ENCODE measurements at regions not wholly inside any gene's neighbourhood (a gene's known extent, or its start where the extent isn't known, plus 50 kb on each side); places are given as distances from the start of the nearest gene placed in this dataset.
A peak's percentile ranks its signal among the peaks of the same experiment; 100 is the strongest.

DNA sequence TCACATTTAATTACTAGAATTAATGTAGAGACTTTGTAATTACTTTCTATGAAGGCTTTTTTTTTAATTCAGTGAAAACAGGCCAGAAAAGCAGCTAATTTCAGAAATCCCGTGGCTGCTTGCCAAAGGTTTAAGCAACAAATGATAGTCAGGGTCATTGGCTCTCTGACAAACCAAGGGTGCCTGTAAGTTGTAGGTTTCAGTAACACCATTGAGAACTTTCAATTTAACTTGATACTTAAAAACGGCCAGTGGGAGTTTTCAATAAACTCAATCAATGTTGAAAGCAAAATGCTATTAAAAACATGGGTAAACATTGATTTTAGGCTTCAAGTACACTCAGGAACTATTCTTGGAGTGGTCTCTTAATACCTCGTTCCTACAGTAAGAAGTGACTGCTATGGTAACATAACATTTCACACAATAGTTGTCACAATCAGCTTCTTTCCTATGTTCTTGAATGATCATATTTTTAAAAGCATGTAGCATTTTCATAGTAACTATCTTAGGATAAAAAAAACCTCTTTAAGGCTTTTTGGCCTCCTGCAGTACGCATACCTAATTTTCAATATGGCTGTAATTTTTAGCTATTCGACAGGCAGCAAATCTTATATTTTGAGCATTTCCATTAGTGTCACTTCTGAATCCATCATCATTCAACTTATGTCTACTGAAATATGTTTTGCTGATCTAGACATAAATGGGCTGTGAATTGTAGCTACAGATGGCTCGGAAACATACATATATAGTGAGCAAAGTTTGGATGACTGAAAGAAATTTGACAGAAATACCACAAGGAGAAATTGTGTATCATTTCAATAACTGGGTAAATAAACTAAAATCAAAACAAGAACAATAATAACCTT lies 592.1 kb upstream of the GBE1 start:
- H3K4me3 ChIP-seq (ENCODE audit: control insufficient read depth, low read depth, low read length): no peak overlapping the region
- no peak for DNase-seq (ENCODE audit: low read depth)
- TF ChIP-seq, protein P1, sequence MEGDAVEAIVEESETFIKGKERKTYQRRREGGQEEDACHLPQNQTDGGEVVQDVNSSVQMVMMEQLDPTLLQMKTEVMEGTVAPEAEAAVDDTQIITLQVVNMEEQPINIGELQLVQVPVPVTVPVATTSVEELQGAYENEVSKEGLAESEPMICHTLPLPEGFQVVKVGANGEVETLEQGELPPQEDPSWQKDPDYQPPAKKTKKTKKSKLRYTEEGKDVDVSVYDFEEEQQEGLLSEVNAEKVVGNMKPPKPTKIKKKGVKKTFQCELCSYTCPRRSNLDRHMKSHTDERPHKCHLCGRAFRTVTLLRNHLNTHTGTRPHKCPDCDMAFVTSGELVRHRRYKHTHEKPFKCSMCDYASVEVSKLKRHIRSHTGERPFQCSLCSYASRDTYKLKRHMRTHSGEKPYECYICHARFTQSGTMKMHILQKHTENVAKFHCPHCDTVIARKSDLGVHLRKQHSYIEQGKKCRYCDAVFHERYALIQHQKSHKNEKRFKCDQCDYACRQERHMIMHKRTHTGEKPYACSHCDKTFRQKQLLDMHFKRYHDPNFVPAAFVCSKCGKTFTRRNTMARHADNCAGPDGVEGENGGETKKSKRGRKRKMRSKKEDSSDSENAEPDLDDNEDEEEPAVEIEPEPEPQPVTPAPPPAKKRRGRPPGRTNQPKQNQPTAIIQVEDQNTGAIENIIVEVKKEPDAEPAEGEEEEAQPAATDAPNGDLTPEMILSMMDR (conservative IDR thresholded peaks at IDR 0.05; ENCODE audit: control insufficient read depth, insufficient read depth, low read depth, low read length): no peak

GRCh38 chr3:82347585-82347984 lies 586.1 kb upstream of the GBE1 start:
- H3K4me3 ChIP-seq (ENCODE audit: control insufficient read depth, low read depth, low read length): no peak overlapping the region
- TF ChIP-seq, protein P1 (conservative IDR thresholded peaks at IDR 0.05; ENCODE audit: control insufficient read depth, insufficient read depth, low read depth, low read length): no peak
- no peak for DNase-seq (ENCODE audit: low read depth)

- DNase-seq (ENCODE audit: low read depth): no peak
- H3K4me3 ChIP-seq (ENCODE audit: control insufficient read depth, low read depth, low read length): no peak overlapping the region
- TF ChIP-seq, protein P1 (conservative IDR thresholded peaks at IDR 0.05; ENCODE audit: control insufficient read depth, insufficient read depth, low read depth, low read length): no peak
Observed at GRCh38 chr3:82342521-82342920, 581.1 kb upstream of the GBE1 start.

DNA sequence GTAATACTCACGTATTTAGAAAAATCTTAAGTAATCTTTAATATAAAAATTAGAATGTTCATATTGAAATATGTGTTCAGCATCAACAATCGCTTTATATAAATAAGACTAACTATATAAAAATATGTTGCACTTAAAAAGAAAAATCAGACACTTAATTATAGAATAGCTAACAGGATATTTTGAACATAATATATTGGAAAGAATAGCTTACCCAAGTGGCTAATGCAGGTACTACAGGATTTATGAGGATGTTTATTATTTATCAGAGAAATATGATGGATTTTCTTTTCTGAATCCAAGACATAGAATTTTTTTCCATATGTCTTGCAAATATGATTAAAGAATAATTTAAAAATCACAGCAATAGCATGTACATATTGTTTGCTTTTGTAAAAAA lies 567.9 kb upstream of the GBE1 start:
- H3K4me3 ChIP-seq (ENCODE audit: control insufficient read depth, low read depth, low read length): no peak overlapping the region
- no peak for DNase-seq (ENCODE audit: low read depth)
- TF ChIP-seq, protein P1 (conservative IDR thresholded peaks at IDR 0.05; ENCODE audit: control insufficient read depth, insufficient read depth, low read depth, low read length): peak; percentile 24

GRCh38 chr3:82311901-82312300 lies 550.5 kb upstream of the GBE1 start:
- TF ChIP-seq, protein P1 (conservative IDR thresholded peaks at IDR 0.05; ENCODE audit: control insufficient read depth, insufficient read depth, low read depth, low read length): no peak
- no peak overlapping the region for H3K4me3 ChIP-seq (ENCODE audit: control insufficient read depth, low read depth, low read length)
- DNase-seq (ENCODE audit: low read depth): no peak

- no peak overlapping the region for H3K4me3 ChIP-seq (ENCODE audit: control insufficient read depth, low read depth, low read length)
- TF ChIP-seq, protein P1 (conservative IDR thresholded peaks at IDR 0.05; ENCODE audit: control insufficient read depth, insufficient read depth, low read depth, low read length): no peak
- DNase-seq (ENCODE audit: low read depth): no peak
Observed at GRCh38 chr3:82308755-82309154, 547.3 kb upstream of the GBE1 start.

Measured in fibroblast of mammary gland (primary cell).